ENCODE measurements at regions not wholly inside any gene's neighbourhood (a gene's known extent, or its start where the extent isn't known, plus 50 kb on each side); places are given as distances from the start of the nearest gene placed in this dataset.

DNA sequence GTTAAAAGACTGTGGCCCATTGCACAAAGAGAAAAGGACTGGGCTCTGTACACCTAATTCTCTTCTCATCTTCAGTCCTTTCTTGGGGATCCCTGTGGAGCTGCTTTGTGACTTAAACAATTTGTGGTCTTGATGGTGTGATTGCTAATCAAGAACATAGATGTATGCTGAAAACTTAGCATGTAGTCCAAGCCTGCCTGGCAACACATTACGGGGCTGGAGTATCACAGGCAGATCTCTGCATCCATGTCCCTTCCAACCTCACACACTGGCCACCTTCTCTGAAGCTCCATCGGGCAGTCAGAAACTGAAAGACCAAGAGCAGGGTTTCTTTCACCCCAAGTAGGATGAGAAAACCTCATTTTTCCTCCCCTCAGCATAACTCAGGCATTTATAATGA, 69.6 kb upstream of the ARGLU1 start:
- TF ChIP-seq, protein P1, sequence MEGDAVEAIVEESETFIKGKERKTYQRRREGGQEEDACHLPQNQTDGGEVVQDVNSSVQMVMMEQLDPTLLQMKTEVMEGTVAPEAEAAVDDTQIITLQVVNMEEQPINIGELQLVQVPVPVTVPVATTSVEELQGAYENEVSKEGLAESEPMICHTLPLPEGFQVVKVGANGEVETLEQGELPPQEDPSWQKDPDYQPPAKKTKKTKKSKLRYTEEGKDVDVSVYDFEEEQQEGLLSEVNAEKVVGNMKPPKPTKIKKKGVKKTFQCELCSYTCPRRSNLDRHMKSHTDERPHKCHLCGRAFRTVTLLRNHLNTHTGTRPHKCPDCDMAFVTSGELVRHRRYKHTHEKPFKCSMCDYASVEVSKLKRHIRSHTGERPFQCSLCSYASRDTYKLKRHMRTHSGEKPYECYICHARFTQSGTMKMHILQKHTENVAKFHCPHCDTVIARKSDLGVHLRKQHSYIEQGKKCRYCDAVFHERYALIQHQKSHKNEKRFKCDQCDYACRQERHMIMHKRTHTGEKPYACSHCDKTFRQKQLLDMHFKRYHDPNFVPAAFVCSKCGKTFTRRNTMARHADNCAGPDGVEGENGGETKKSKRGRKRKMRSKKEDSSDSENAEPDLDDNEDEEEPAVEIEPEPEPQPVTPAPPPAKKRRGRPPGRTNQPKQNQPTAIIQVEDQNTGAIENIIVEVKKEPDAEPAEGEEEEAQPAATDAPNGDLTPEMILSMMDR (IDR thresholded peaks at IDR 0.05; ENCODE audit: insufficient read depth, low read depth, low read length): no peak
- TF ChIP-seq EZH2 (IDR thresholded peaks at IDR 0.05; ENCODE audit: insufficient read depth, low read length): no peak

Measured in astrocyte (in vitro differentiated cells and primary cell).